ENCODE measurements at regions not wholly inside any gene's neighbourhood (a gene's known extent, or its start where the extent isn't known, plus 50 kb on each side); places are given as distances from the start of the nearest gene placed in this dataset.

GRCh38 chr4:65152205-65152604 lies 518.1 kb downstream of the EPHA5 start (continued):
- TF ChIP-seq CHD7 (IDR thresholded peaks at IDR 0.05; ENCODE audit: insufficient replicate concordance, low read length) (no peak), SIX5 (IDR thresholded peaks at IDR 0.05; ENCODE audit: low read depth, low read length) (no peak), BCL11A (IDR thresholded peaks at IDR 0.05; ENCODE audit: low read depth in 2 of 2, low read length in 2 of 2) (no peak), ZNF274 (IDR thresholded peaks at IDR 0.05; ENCODE audit: borderline replicate concordance, extremely low read depth, low read length) (no peak), KDM1A (IDR thresholded peaks at IDR 0.05; ENCODE audit: borderline replicate concordance, low read length) (no peak), NRF1 (IDR thresholded peaks at IDR 0.05; ENCODE audit: low read depth, low read length) (no peak), SIRT6 (IDR thresholded peaks at IDR 0.05; ENCODE audit: low read length) (no peak), HDAC2 (IDR thresholded peaks at IDR 0.05; ENCODE audit: borderline replicate concordance in 1 of 2, low read depth in 2 of 2, low read length in 2 of 2) (no peak), SP2 (IDR thresholded peaks at IDR 0.05; ENCODE audit: low read length) (no peak)
